Esophagus muscularis mucosa (tissue), 4 donors: ENCODE measurements at regions not wholly inside any gene's neighbourhood (a gene's known extent, or its start where the extent isn't known, plus 50 kb on each side); places are given as distances from the start of the nearest gene placed in this dataset.
"Not testable (repeated sequence)": the region's sequence is repeated elsewhere in the genome, so short reads cannot be mapped to it uniquely, and the experiment has no call there.

ENCODE experiments used
- DNase-seq: peaks from one replicate; pipeline ENCODE4 v3.0.0-alpha.2; 2017; ENCODE audit errors: extremely low spot score
- H3K27ac ChIP-seq, 4 donors: fragments of 200-600 bp; sonication (generic); replicated peaks in 1 of 4; 1 replicate in 3 of 4; 2 replicates in 1 of 4; pipeline ENCODE4 v1.5.1; 2016 to 2019; ENCODE audit warnings: mild to moderate bottlenecking in 1 of 4
- H3K27me3 ChIP-seq, 4 donors: fragments of 200-600 bp; sonication (generic); one replicate each; pipeline versions ENCODE4 v1.5.1 to v1.6.0; 2016 to 2019
- H3K36me3 ChIP-seq, 4 donors: fragments of 200-600 bp; sonication (generic); one replicate each; pipeline ENCODE4 v1.5.1; 2016 to 2019
- H3K4me1 ChIP-seq, 4 donors: fragments of 200-600 bp; sonication (generic); one replicate each; pipeline ENCODE4 v1.5.1; 2016 to 2019
- H3K4me3 ChIP-seq, 4 donors: fragments of 200-600 bp; sonication (generic); 1 replicate in 2 of 4; 2 replicates in 2 of 4; pipeline ENCODE4 v1.5.1; 2016 to 2019; ENCODE audit warnings: mild to moderate bottlenecking in 4 of 4, moderate library complexity in 1 of 4
- H3K9me3 ChIP-seq, 4 donors: fragments of 200-600 bp; sonication (generic); 1 replicate in 3 of 4; 2 replicates in 1 of 4; pipeline ENCODE4 v1.5.1; 2016 to 2019
- EP300 ChIP-seq: sonication (generic); formaldehyde crosslinking; IDR thresholded peaks from one replicate; pipeline ENCODE4 v1.6.1; 2017; ENCODE audit warnings: antibody characterized with exemption
- POLR2A ChIP-seq: fragments of 450-650 bp; IDR thresholded peaks from one replicate; pipeline ENCODE4 v1.6.1; 2017; ENCODE audit warnings: antibody characterized with exemption, moderate library complexity, mild to moderate bottlenecking, low read depth
- POLR2AphosphoS5 ChIP-seq, 2 donors: sonication (generic); formaldehyde crosslinking; IDR thresholded peaks; one replicate each; pipeline ENCODE4 v1.6.1; 2017; ENCODE audit warnings: antibody characterized with exemption in 2 of 2
- WGBS: methylation state at CpG from one replicate; pipeline ENCODE4 v1.1.5; 2018; 5-methylcytosine and 5-hydroxymethylcytosine counted together
- intact Hi-C: fragments of 100-400 bp; cut with DNase I; formaldehyde crosslinking; loops from one replicate; pipeline ENCODE4 v1.15.1; 2023
- TF ChIP-seq, protein P1 (sequence below), 3 experiments: fragments of 200-600 bp in 2 of 3; fragments of 450-650 bp in 1 of 3; sonication (generic) in 2 of 3; IDR thresholded peaks; one replicate each; pipeline ENCODE4 v1.5.1; 2017 to 2019; ENCODE audit warnings: antibody characterized with exemption in 3 of 3, mild to moderate bottlenecking in 2 of 3, moderate library complexity in 1 of 3

DNA sequence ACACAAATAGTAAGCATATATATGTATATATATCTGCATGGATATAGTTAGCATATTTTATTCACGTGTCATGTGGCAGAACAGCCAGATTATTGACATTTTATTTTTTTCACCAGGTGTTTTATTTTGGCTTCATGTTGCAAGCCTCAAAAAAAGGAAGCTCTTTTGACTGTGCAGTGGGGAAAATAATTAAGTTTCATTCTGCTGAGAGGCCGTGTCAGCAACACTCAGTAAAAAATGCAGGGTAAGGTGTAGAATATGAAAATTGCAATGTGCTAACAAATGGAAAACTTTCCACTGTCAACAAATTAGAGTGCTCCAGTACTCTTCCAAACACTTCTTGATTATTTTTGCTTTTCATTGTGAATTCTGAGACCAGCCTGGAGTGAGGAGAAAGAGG, 511.5 kb downstream of the GLUD2 start:
- WGBS = 31% methylated on average over 2 of the region's 2 CpGs
- no peak for DNase-seq
- no peak overlapping the region for H3K4me3 ChIP-seq
- no peaks in the 10 kb centered on the region for H3K4me1 ChIP-seq
- intact Hi-C loops = no loop called here
- H3K36me3 ChIP-seq = no peaks in the 10 kb centered on the region
- no peaks in the 10 kb centered on the region for H3K27me3 ChIP-seq
- no peak overlapping the region for H3K27ac ChIP-seq
- no peaks in the 10 kb centered on the region for H3K9me3 ChIP-seq
- TF ChIP-seq POLR2AphosphoS5 (IDR thresholded peaks at IDR 0.05) (no peak), EP300 (no peak), POLR2A (no peak)
- TF ChIP-seq, protein P1, sequence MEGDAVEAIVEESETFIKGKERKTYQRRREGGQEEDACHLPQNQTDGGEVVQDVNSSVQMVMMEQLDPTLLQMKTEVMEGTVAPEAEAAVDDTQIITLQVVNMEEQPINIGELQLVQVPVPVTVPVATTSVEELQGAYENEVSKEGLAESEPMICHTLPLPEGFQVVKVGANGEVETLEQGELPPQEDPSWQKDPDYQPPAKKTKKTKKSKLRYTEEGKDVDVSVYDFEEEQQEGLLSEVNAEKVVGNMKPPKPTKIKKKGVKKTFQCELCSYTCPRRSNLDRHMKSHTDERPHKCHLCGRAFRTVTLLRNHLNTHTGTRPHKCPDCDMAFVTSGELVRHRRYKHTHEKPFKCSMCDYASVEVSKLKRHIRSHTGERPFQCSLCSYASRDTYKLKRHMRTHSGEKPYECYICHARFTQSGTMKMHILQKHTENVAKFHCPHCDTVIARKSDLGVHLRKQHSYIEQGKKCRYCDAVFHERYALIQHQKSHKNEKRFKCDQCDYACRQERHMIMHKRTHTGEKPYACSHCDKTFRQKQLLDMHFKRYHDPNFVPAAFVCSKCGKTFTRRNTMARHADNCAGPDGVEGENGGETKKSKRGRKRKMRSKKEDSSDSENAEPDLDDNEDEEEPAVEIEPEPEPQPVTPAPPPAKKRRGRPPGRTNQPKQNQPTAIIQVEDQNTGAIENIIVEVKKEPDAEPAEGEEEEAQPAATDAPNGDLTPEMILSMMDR (IDR thresholded peaks at IDR 0.05) = no peak

- Histone ChIP-seq H3K27me3 (no peaks in the 10 kb centered on the region), H3K27ac (no peak overlapping the region), H3K9me3 (no peaks in the 10 kb centered on the region), H3K36me3 (no peaks in the 10 kb centered on the region), H3K4me3 (no peak overlapping the region), H3K4me1 (no peaks in the 10 kb centered on the region)
- intact Hi-C loops = no loop called here
- no peak for DNase-seq
- TF ChIP-seq EP300 = no peak
- TF ChIP-seq, protein P1 (IDR thresholded peaks at IDR 0.05) = no peak
- TF ChIP-seq POLR2AphosphoS5 (IDR thresholded peaks at IDR 0.05) = no peak
- no peak for TF ChIP-seq POLR2A
Observed at GRCh38 chrX:121562616-121563015, 515.2 kb downstream of the GLUD2 start.

- no peak for DNase-seq
- Histone ChIP-seq H3K4me3 (no peak overlapping the region), H3K27ac (no peak overlapping the region), H3K27me3 (no peaks in the 10 kb centered on the region), H3K36me3 (no peaks in the 10 kb centered on the region), H3K9me3 (no peaks in the 10 kb centered on the region), H3K4me1 (no peaks in the 10 kb centered on the region)
- WGBS = 65% methylated on average over 4 of the region's 4 CpGs
- intact Hi-C loops = no loop called here
- no peak for TF ChIP-seq EP300
- TF ChIP-seq, protein P1 (IDR thresholded peaks at IDR 0.05) = no peak
Observed at GRCh38 chrX:121569609-121570008, 522.2 kb downstream of the GLUD2 start.

- no peaks in the 10 kb centered on the region for H3K36me3 ChIP-seq
- H3K4me1 ChIP-seq = no peaks in the 10 kb centered on the region
- no peak for DNase-seq
- H3K9me3 ChIP-seq = no peaks in the 10 kb centered on the region
- WGBS = 59% methylated on average over 3 of the region's 4 CpGs
- no peak overlapping the region for H3K4me3 ChIP-seq
- intact Hi-C loops = no loop called here
- no peak overlapping the region for H3K27ac ChIP-seq
- TF ChIP-seq POLR2A (no peak), EP300 (no peak), POLR2AphosphoS5 (IDR thresholded peaks at IDR 0.05) (no peak)
- TF ChIP-seq, protein P1 (IDR thresholded peaks at IDR 0.05) = no peak
- no peaks in the 10 kb centered on the region for H3K27me3 ChIP-seq
Observed at GRCh38 chrX:121570072-121570841, 522.8 kb downstream of the GLUD2 start.

- 86% methylated on average over 7 of the region's 7 CpGs for WGBS
- no peak for DNase-seq
- Histone ChIP-seq H3K27me3 (no peaks in the 10 kb centered on the region), H3K36me3 (no peaks in the 10 kb centered on the region), H3K27ac (no peak overlapping the region), H3K4me1 (no peaks in the 10 kb centered on the region), H3K4me3 (no peak overlapping the region), H3K9me3 (no peaks in the 10 kb centered on the region)
- intact Hi-C loops = no loop called here
- TF ChIP-seq POLR2AphosphoS5 (IDR thresholded peaks at IDR 0.05) (no peak), POLR2A (no peak), EP300 (no peak)
- TF ChIP-seq, protein P1 (IDR thresholded peaks at IDR 0.05) = no peak
Observed at GRCh38 chrX:121571333-121571732, 523.9 kb downstream of the GLUD2 start.

- DNase-seq, H3K4me1 ChIP-seq, H3K4me3 ChIP-seq, H3K27ac ChIP-seq, H3K9me3 ChIP-seq, H3K27me3 ChIP-seq, H3K36me3 ChIP-seq, intact Hi-C loops: not testable (repeated sequence)
- WGBS = 92% methylated on average over 2 of the region's 2 CpGs
Observed at GRCh38 chrX:121574384-121574783, 527.0 kb downstream of the GLUD2 start.
